Spleen (tissue), 11 donors: ENCODE measurements at regions not wholly inside any gene's neighbourhood (a gene's known extent, or its start where the extent isn't known, plus 50 kb on each side); places are given as distances from the start of the nearest gene placed in this dataset.

Experiments used
- DNase-seq: peaks from one replicate; pipeline ENCODE4 v3.0.0-alpha.2; 2020
- H3K27ac ChIP-seq, 8 donors: fragments of 200-600 bp; sonication (generic) in 7 of 8; 1 replicate in 4 of 8; 2 replicates in 4 of 8; pipeline versions ENCODE4 v1.5.0 to v1.8.0; 2016 to 2021; ENCODE audit warnings: inconsistent platforms in 4 of 8, mild to moderate bottlenecking in 4 of 8, moderate library complexity in 1 of 8
- H3K27me3 ChIP-seq, 7 donors: fragments of 200-600 bp; sonication (generic) in 6 of 7; replicated peaks in 1 of 7; 1 replicate in 4 of 7; 2 replicates in 3 of 7; pipeline versions ENCODE4 v1.5.0 to v1.8.0; 2016 to 2021; ENCODE audit warnings: inconsistent platforms in 3 of 7, mild to moderate bottlenecking in 1 of 7
- H3K36me3 ChIP-seq, 6 donors: fragments of 200-600 bp; sonication (generic) in 5 of 6; 1 replicate in 4 of 6; 2 replicates in 2 of 6; pipeline versions ENCODE4 v1.5.0 to v1.8.0; 2016 to 2021; ENCODE audit warnings: inconsistent platforms in 2 of 6
- H3K4me1 ChIP-seq, 6 donors: fragments of 200-600 bp; sonication (generic) in 5 of 6; 1 replicate in 3 of 6; 2 replicates in 3 of 6; pipeline versions ENCODE4 v1.5.0 to v1.8.0; 2016 to 2021; ENCODE audit warnings: inconsistent platforms in 3 of 6
- H3K4me3 ChIP-seq, 8 donors: fragments of 200-600 bp; sonication (generic) in 7 of 8; 1 replicate in 4 of 8; 2 replicates in 4 of 8; pipeline versions ENCODE4 v1.5.0 to v1.8.0; 2016 to 2021; ENCODE audit warnings: inconsistent platforms in 4 of 8, mild to moderate bottlenecking in 4 of 8, moderate library complexity in 2 of 8
- H3K9me3 ChIP-seq, 8 donors: fragments of 200-600 bp; sonication (generic) in 7 of 8; 1 replicate in 4 of 8; 2 replicates in 4 of 8; pipeline versions ENCODE4 v1.5.0 to v1.8.0; 2016 to 2021; ENCODE audit warnings: inconsistent platforms in 4 of 8
- CTCF ChIP-seq, 11 experiments: fragments of 200-600 bp in 7 of 11; fragments of 450-650 bp in 4 of 11; sonication (generic) in 4 of 11; IDR thresholded peaks in 8 of 11; conservative IDR thresholded peaks in 3 of 11; 1 replicate in 7 of 11; 2 replicates in 4 of 11; pipeline versions ENCODE4 v1.4.0 to v1.8.0; 2016 to 2021; ENCODE audit warnings: antibody characterized with exemption in 11 of 11, inconsistent platforms in 4 of 11, mild to moderate bottlenecking in 1 of 11
- POLR2A ChIP-seq, 3 donors: fragments of 450-650 bp; IDR thresholded peaks; one replicate each; pipeline ENCODE4 v1.5.1; 2017; ENCODE audit warnings: antibody characterized with exemption in 3 of 3, mild to moderate bottlenecking in 1 of 3
- POLR2AphosphoS5 ChIP-seq, 3 donors: sonication (generic); formaldehyde crosslinking; IDR thresholded peaks; one replicate each; pipeline ENCODE4 v1.5.1; 2017; ENCODE audit warnings: antibody characterized with exemption in 3 of 3
- WGBS, 5 donors: extraction: QIAGEN DNeasy Blood & Tissue Kit in 3 of 5; methylation state at CpG; one replicate each; pipeline versions ENCODE4 v1.1.5 to v1.1.7; 2013 to 2018; 5-methylcytosine and 5-hydroxymethylcytosine counted together
- intact Hi-C: fragments of 100-400 bp; cut with DNase I; formaldehyde crosslinking; loops from one replicate; pipeline ENCODE4 v1.15.0; 2023; ENCODE audit warnings: low total_unique reads
- donor health status: healthy with polysubstance abuse.
- donor health status: DM: no; HTN: no; CAD: no; lungs with moderate emphysema.
- donor health status: DM: no; HTN: no; CAD: no.
- donor health status: Bipolar disorder and iron deficiency.
- donor health status: healthy.
- donor health status: DM: no; HTN: no; CAD: no.
- donor health status: DM: yes; HTN: yes; CAD: no.

GRCh38 chr10:112896273-112896672, 53.8 kb upstream of the TCF7L2 start:
- 86 to 100% (median 93%) methylated on average over 3 of the region's 3 CpGs for WGBS, 5 donors
- Histone ChIP-seq H3K4me3 (no peak overlapping the region), H3K4me1 (no peaks in the 10 kb centered on the region), H3K9me3 (peaks cover 0 to 4% (median 0%) of the 10 kb centered on the region in 8 donors), H3K36me3 (no peaks in the 10 kb centered on the region), H3K27ac (no peak overlapping the region), H3K27me3 (no peaks in the 10 kb centered on the region)
- intact Hi-C loops: no loop called here
- no peak for DNase-seq
- no peak for TF ChIP-seq CTCF (IDR thresholded peaks at IDR 0.05 in 8 of 11, conservative IDR thresholded peaks at IDR 0.05 in 3 of 11)
- no peak for TF ChIP-seq POLR2A (IDR thresholded peaks at IDR 0.05)
- TF ChIP-seq POLR2AphosphoS5 (IDR thresholded peaks at IDR 0.05): no peak

GRCh38 chr10:112896722-112897121, 53.3 kb upstream of the TCF7L2 start:
- 71 to 86% (median 82%) methylated on average over 5 of the region's 5 CpGs for WGBS, 5 donors
- H3K27ac ChIP-seq: no peak overlapping the region
- no peaks in the 10 kb centered on the region for H3K27me3 ChIP-seq
- no peaks in the 10 kb centered on the region for H3K36me3 ChIP-seq
- peaks cover 0 to 4% (median 0%) of the 10 kb centered on the region in 8 donors for H3K9me3 ChIP-seq
- DNase-seq: no peak
- H3K4me3 ChIP-seq: no peak overlapping the region
- intact Hi-C loops: no loop called here
- TF ChIP-seq POLR2A (IDR thresholded peaks at IDR 0.05) (no peak), POLR2AphosphoS5 (IDR thresholded peaks at IDR 0.05) (no peak), CTCF (IDR thresholded peaks at IDR 0.05 in 8 of 11, conservative IDR thresholded peaks at IDR 0.05 in 3 of 11) (no peak)
- H3K4me1 ChIP-seq: no peaks in the 10 kb centered on the region

GRCh38 chr10:112898540-112899390, 51.3 kb upstream of the TCF7L2 start:
- TF ChIP-seq POLR2AphosphoS5 (IDR thresholded peaks at IDR 0.05) (no peak), CTCF (IDR thresholded peaks at IDR 0.05 in 8 of 11, conservative IDR thresholded peaks at IDR 0.05 in 3 of 11) (no peak), POLR2A (IDR thresholded peaks at IDR 0.05) (no peak)
- Histone ChIP-seq H3K4me3 (no peak overlapping the region), H3K36me3 (no peaks in the 10 kb centered on the region), H3K4me1 (no peaks in the 10 kb centered on the region), H3K9me3 (no peaks in the 10 kb centered on the region), H3K27me3 (no peaks in the 10 kb centered on the region), H3K27ac (no peak overlapping the region)
- no peak for DNase-seq
- WGBS, 5 donors: 41 to 63% (median 62%) methylated on average over 23 to 24 of the region's 24 CpGs
- intact Hi-C loops: no loop called here

- Histone ChIP-seq H3K4me1 (no peaks in the 10 kb centered on the region), H3K36me3 (no peaks in the 10 kb centered on the region), H3K4me3 (no peak overlapping the region), H3K27me3 (no peaks in the 10 kb centered on the region), H3K9me3 (no peaks in the 10 kb centered on the region), H3K27ac (no peak overlapping the region)
- TF ChIP-seq CTCF (IDR thresholded peaks at IDR 0.05 in 8 of 11, conservative IDR thresholded peaks at IDR 0.05 in 3 of 11) (no peak), POLR2A (IDR thresholded peaks at IDR 0.05) (no peak), POLR2AphosphoS5 (IDR thresholded peaks at IDR 0.05) (no peak)
- no peak for DNase-seq
- intact Hi-C loops: no loop called here
- 84 to 91% (median 90%) methylated on average over 8 of the region's 8 CpGs for WGBS, 5 donors
Observed at GRCh38 chr10:112899391-112900065, 50.5 kb upstream of the TCF7L2 start.
